ENCODE measurements at regions not wholly inside any gene's neighbourhood (a gene's known extent, or its start where the extent isn't known, plus 50 kb on each side); places are given as distances from the start of the nearest gene placed in this dataset.

GRCh38 chr13:62046512-62046911, 630.9 kb upstream of the PCDH20 start:
- no peak for TF ChIP-seq CTCF (IDR thresholded peaks at IDR 0.05; ENCODE audit: insufficient read depth, missing control alignments)
- DNase-seq (ENCODE audit: insufficient read length, low spot score) (no peak), FAIRE-seq (no peak)

DNA sequence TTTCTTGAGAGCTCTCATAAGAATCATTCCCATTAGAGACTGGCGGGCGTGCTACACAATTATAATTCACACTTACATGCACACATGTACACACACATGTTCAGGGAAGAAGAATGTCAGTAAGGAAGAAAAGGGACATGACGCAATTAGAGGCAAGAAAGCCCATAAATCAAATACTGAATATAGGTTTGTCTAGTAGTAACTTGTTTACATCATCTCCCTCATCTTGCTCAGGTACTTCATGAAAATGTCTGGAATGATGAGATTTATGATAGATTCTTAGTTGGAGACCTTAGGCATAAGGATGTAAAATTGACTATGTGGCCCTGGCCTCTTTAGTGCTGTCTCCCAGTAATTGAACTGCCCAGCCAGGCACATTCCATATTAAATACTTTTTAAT, 628.0 kb upstream of the PCDH20 start:
- DNase-seq (ENCODE audit: insufficient read length, low spot score) (no peak), FAIRE-seq (no peak)
- no peak for TF ChIP-seq CTCF (IDR thresholded peaks at IDR 0.05; ENCODE audit: insufficient read depth, missing control alignments)

DNA sequence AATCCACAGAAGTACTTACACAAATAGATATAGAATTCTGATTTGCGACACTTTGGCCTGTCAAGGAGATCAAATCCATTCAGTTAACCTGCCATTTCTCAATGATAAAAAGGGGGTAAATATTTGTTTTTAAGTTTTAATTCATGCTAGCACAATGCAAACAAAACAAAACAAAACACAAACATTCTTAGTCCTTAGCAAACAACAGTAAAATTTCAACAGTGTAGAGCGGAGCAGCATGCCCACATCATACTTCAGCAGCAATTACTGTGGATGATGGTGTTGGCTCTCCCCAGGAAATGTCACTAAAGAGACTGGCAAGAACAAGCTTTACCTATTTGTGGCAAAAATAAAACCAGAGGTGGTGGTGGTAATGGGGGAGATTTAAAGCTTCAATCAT, 625.2 kb upstream of the PCDH20 start:
- FAIRE-seq (no peak), DNase-seq (ENCODE audit: insufficient read length, low spot score) (no peak)
- no peak for TF ChIP-seq CTCF (IDR thresholded peaks at IDR 0.05; ENCODE audit: insufficient read depth, missing control alignments)

DNA sequence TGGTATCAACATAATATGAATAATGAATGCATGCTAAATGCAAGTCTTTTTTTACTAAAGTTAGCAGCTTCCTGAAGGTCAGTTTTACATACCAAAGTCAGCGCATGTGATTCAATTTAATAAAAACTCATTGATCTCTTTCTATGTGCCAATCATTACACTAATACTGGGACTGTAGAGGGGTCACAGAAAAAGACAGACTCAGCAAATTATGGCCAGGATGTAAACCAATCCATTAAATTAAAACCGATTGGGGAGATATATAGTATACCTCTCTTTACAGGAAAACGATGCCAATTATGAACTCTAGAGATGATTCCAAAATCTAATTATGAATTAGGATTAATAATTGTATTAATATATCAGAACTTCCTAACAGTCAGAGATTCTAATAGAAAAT, 624.4 kb upstream of the PCDH20 start:
- no peak for FAIRE-seq
- no peak for TF ChIP-seq CTCF (IDR thresholded peaks at IDR 0.05; ENCODE audit: insufficient read depth, missing control alignments)

DNA sequence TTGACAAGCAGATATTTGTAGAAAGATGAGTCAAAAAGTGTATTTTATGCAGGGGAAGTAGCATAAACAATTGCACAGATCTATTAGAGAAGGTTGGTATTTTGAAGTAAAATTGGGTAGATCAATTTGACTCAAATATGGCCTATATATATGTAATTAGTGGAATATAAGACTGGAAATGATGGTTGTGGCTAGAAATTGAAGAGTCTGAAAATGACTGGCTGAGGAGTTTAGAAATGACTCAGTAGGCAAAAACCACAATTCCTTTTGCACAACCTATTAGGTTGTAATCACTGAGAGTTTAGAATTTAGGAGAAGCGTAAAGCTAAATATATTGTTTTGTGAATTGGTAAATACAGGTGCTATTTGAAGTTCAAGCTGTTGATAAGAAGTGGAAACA, 622.6 kb upstream of the PCDH20 start:
- no peak for TF ChIP-seq CTCF (IDR thresholded peaks at IDR 0.05; ENCODE audit: insufficient read depth, missing control alignments)
- FAIRE-seq (no peak), DNase-seq (ENCODE audit: insufficient read length, low spot score) (no peak)

More for the DNA sequence above, 624.4 kb upstream of the PCDH20 start:
- no peak for DNase-seq (ENCODE audit: insufficient read length, low spot score)

DNA sequence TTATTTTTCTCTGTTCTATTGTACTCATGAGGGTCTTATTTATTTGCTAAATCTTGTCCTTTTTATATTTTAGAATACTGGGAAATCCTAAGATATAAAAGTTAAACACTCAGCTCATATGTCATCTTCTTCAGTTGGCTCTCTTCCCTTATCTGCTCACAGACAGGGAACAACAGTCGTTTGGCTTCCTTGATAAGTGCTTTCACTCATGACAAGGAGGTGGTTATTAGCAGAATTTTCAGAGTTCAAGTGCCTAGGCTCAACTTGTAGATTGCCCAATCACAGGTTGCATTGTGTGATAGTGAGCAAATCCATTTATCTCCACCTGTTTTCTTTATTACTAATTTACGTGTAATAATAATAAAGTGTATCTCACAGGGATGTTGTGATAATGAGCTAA, 620.3 kb upstream of the PCDH20 start:
- FAIRE-seq: no peak
- no peak for DNase-seq (ENCODE audit: insufficient read length, low spot score)
- no peak for TF ChIP-seq CTCF (IDR thresholded peaks at IDR 0.05; ENCODE audit: insufficient read depth, missing control alignments)

DNA sequence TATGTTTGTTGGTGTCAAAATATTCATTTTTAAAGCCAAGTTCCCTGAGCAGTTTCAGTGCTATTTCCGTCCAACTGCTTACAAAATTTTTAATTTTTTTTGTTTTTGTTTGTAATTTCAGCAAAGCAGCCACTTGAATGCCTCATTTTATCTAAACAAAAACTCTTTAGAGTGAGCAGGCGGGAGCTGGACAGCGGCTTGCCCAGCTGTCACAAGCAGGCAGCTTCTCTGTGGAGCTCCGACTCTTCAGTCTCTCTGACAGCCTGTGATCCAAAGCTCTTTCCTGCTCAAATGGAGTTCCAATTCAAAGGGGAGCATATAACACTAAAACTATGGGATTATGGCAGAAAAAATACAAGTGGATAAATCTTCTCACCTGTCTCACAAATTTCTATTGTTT, 618.3 kb upstream of the PCDH20 start:
- no peak for DNase-seq (ENCODE audit: insufficient read length, low spot score)
- no peak for FAIRE-seq
- TF ChIP-seq CTCF (IDR thresholded peaks at IDR 0.05; ENCODE audit: insufficient read depth, missing control alignments): no peak
